Gastroesophageal sphincter (tissue), 4 donors: ENCODE measurements at regions not wholly inside any gene's neighbourhood (a gene's known extent, or its start where the extent isn't known, plus 50 kb on each side); places are given as distances from the start of the nearest gene placed in this dataset.

Source experiments
- ATAC-seq: fragments of 150-250 bp; one replicate; pipeline ENCODE4 v1.9.1; 2016; ENCODE audit warnings: mild to moderate bottlenecking, moderate library complexity
- H3K27ac ChIP-seq, 4 donors: fragments of 200-600 bp; sonication (generic) in 3 of 4; 1 replicate in 3 of 4; 2 replicates in 1 of 4; pipeline ENCODE4 v1.5.1; 2016 to 2019
- H3K27me3 ChIP-seq: fragments of 200-600 bp; sonication (generic); one replicate; pipeline ENCODE4 v1.5.1; 2019
- H3K36me3 ChIP-seq, 2 donors: fragments of 200-600 bp; sonication (generic); one replicate each; pipeline ENCODE4 v1.5.1; 2019; ENCODE audit warnings: control low read depth in 1 of 2
- H3K4me1 ChIP-seq, 3 donors: fragments of 200-600 bp; sonication (generic); 1 replicate in 2 of 3; 2 replicates in 1 of 3; pipeline ENCODE4 v1.5.1; 2016 to 2019; ENCODE audit warnings: control low read depth in 2 of 3
- H3K4me3 ChIP-seq, 2 donors: fragments of 200-600 bp; sonication (generic); one replicate each; pipeline ENCODE4 v1.5.1; 2019; ENCODE audit warnings: mild to moderate bottlenecking in 1 of 2, moderate library complexity in 1 of 2
- H3K9me3 ChIP-seq, 3 donors: fragments of 200-600 bp; sonication (generic); one replicate each; pipeline ENCODE4 v1.5.1; 2017 to 2019; ENCODE audit warnings: control low read depth in 2 of 3
- EP300 ChIP-seq: sonication (generic); formaldehyde crosslinking; IDR thresholded peaks from one replicate; pipeline ENCODE4 v1.6.1; 2017; ENCODE audit warnings: antibody characterized with exemption, mild to moderate bottlenecking
- POLR2A ChIP-seq, 2 donors: fragments of 450-650 bp; IDR thresholded peaks; one replicate each; pipeline ENCODE4 v1.6.1; 2017; ENCODE audit warnings: antibody characterized with exemption in 2 of 2, mild to moderate bottlenecking in 2 of 2, moderate library complexity in 1 of 2
- POLR2AphosphoS5 ChIP-seq: sonication (generic); formaldehyde crosslinking; IDR thresholded peaks from one replicate; pipeline ENCODE4 v1.6.1; 2017; ENCODE audit warnings: antibody characterized with exemption
- WGBS, 2 donors: methylation state at CpG; one replicate each; pipeline ENCODE4 v1.1.5; 2018; ENCODE audit warnings: low coverage in 1 of 2; 5-methylcytosine and 5-hydroxymethylcytosine counted together
- TF ChIP-seq, protein P1 (sequence below), 4 experiments: fragments of 200-600 bp in 2 of 4; fragments of 450-650 bp in 2 of 4; sonication (generic) in 1 of 4; IDR thresholded peaks; one replicate each; pipeline ENCODE4 v1.5.1; 2017 to 2019; ENCODE audit warnings: antibody characterized with exemption in 4 of 4, mild to moderate bottlenecking in 2 of 4, moderate library complexity in 2 of 4

DNA sequence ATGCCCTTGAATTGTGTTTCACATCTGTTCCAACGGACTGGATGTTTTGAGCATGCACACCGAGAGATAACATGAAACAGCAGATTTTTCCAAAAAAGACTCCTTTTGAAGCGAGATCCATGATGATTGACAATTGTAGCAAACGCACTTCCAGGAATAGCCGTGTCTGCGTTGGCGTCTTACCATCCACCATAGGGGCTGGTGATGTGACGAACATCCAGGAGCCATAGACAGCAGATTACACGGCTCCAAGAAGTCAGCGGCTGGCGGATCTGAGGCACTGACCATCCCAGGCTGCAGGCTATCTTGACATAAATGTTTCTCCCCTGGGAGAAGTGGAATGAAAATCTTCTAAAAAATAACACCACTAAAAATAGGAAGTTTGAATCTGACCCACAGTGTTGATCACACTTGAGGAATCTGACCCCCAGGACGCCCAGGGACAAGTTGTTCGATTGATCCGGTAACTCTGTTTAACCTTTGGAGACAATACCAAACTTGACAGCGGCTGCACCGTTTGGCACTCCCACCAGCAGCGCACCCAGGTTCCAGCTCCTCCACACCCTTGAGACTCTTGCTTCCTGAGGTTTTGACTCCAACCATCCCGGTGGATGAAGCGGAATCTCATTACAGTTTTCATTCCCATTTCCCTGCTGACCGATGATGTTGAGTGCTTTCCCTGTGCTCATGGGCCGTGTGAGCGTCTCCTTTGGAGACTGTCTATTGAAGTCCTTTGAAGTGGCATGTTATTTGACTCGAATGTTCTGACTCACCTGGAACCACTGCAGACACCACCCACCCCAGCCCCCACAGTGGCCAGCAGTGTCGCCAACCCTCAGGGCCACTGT lies 140.0 kb upstream of the GPC1 start:
- Histone ChIP-seq H3K27me3 (no peaks in the 10 kb centered on the region), H3K27ac (no peak overlapping the region), H3K4me1 (no peaks in the 10 kb centered on the region), H3K36me3 (no peaks in the 10 kb centered on the region), H3K9me3 (no peaks in the 10 kb centered on the region), H3K4me3 (no peak overlapping the region)
- TF ChIP-seq, protein P1, sequence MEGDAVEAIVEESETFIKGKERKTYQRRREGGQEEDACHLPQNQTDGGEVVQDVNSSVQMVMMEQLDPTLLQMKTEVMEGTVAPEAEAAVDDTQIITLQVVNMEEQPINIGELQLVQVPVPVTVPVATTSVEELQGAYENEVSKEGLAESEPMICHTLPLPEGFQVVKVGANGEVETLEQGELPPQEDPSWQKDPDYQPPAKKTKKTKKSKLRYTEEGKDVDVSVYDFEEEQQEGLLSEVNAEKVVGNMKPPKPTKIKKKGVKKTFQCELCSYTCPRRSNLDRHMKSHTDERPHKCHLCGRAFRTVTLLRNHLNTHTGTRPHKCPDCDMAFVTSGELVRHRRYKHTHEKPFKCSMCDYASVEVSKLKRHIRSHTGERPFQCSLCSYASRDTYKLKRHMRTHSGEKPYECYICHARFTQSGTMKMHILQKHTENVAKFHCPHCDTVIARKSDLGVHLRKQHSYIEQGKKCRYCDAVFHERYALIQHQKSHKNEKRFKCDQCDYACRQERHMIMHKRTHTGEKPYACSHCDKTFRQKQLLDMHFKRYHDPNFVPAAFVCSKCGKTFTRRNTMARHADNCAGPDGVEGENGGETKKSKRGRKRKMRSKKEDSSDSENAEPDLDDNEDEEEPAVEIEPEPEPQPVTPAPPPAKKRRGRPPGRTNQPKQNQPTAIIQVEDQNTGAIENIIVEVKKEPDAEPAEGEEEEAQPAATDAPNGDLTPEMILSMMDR (IDR thresholded peaks at IDR 0.05) = no peak
- no peak for TF ChIP-seq EP300
- TF ChIP-seq POLR2AphosphoS5 = no peak
- 89 to 90% methylated on average over 9 to 21 of the region's 24 CpGs for WGBS, 2 donors
- no peak for ATAC-seq

DNA sequence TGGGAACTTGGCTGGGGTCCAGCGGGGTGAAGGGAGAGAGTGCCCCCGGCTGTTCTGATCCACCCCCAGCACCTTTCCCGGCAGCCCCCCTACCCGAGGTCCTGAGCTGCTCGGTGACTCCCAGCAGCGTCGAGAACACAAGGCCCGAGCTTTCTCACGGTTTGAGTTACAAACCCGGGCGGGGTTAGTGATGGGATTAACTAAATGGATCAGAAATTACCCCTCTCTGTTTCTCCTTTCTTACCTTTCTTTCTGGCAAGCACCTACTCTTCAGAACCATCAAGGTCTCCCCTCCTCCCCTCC lies 139.4 kb upstream of the GPC1 start:
- no peaks in the 10 kb centered on the region for H3K9me3 ChIP-seq
- TF ChIP-seq, protein P1 (IDR thresholded peaks at IDR 0.05) = no peak
- TF ChIP-seq POLR2AphosphoS5 (no peak), EP300 (no peak), POLR2A (IDR thresholded peaks at IDR 0.05) (no peak)
- 92% methylated on average over 2 to 6 of the region's 11 CpGs for WGBS, 2 donors
- H3K4me3 ChIP-seq = no peak overlapping the region
- H3K36me3 ChIP-seq = no peaks in the 10 kb centered on the region
- no peaks in the 10 kb centered on the region for H3K27me3 ChIP-seq
- no peaks in the 10 kb centered on the region for H3K4me1 ChIP-seq
- no peak overlapping the region for H3K27ac ChIP-seq
- no peak for ATAC-seq

DNA sequence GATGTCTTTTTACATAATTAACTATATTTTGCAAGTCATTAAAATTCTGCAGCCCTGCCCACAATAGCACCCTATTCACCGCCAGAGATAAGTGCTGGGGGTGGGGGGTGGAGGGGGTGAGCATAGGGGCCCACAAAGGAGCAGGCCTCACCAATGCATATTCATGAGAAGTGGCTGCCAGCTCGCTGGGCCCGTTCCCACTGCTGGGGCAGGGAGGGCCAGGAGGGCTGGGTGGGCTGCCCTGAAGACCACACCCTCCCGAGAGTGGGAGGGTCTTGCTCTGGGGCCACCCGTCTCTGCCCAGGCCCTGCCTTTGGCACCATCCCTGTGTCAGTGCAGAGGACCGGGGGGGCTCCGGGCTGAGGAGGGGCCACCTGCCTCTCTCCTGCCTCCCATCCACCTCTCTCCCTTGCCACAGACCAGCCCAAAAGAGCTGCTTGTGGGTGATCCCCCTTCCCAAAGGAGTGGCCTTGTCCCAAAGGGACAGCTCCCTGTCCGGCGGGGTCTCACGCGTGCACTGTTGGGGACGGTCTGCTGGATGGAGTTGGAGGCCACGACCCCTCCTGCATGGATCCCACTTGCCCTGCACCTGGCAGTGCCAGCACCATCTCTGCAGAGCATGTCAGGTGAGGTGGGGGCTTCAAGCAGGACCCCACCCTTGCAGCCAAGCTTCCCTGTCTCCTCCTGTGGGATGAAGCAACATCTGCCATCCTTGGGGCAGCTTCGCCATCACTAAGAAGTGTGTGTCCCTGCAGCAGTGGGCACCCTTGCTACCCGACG lies 138.8 kb upstream of the GPC1 start:
- 89% methylated on average over 3 of the region's 16 CpGs; no CpG with 5 or more reads in 1 of the 2 donors for WGBS, 2 donors
- ATAC-seq = no peak
- H3K9me3 ChIP-seq = no peaks in the 10 kb centered on the region
- H3K27me3 ChIP-seq = no peaks in the 10 kb centered on the region
- no peak overlapping the region for H3K4me3 ChIP-seq
- no peaks in the 10 kb centered on the region for H3K4me1 ChIP-seq
- no peak overlapping the region for H3K27ac ChIP-seq
- TF ChIP-seq, protein P1 (IDR thresholded peaks at IDR 0.05) = no peak
- TF ChIP-seq POLR2A (IDR thresholded peaks at IDR 0.05) (no peak), POLR2AphosphoS5 (no peak), EP300 (no peak)
- no peaks in the 10 kb centered on the region for H3K36me3 ChIP-seq

DNA sequence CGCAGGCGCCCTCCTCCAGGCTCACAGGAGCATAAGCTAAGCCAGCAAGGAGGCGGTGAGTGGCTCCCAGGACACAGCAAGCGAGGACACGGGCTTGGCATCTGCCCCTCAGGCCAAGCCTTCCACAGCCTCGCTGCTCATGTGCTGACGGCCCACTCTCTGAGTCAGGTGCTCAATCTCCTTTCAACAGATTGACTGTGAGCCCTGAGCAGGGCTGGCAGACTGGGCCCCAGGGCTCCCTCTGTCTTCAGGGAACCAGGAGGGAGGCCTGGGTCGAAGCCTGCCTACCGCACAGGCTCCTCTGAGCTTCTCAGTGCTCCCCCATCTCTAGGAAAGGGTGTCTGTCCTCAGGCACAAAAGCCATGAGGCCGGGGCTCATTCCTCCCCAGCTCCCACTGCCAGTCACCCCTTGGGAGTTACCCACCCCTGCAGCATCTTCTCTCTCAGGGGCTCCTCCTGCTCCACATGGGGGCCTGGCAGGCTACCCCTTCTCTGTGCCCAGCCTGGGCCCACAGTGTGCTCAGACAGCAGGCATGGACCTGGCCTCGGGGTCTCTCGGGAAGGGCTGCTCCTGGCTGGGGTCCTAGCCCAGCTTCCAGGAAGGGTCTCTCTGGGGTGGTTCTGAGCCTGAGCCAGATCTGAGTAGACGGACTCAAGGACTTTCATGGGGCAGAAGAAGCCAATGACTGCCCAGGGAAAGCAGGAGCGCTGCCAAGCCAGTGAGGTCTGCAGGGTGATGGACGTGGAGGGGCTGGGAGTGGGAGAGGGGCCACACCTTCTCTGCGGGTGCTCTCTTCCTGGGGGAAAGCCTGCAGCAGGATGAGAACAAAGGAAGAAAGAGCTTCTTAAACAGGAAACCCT lies 138.0 kb upstream of the GPC1 start:
- H3K4me1 ChIP-seq = no peaks in the 10 kb centered on the region
- H3K27ac ChIP-seq = no peak overlapping the region
- no peaks in the 10 kb centered on the region for H3K9me3 ChIP-seq
- 0% methylated on average over 1 of the region's 16 CpGs; no CpG with 5 or more reads in 1 of the 2 donors for WGBS, 2 donors
- no peaks in the 10 kb centered on the region for H3K36me3 ChIP-seq
- ATAC-seq = no peak
- H3K27me3 ChIP-seq = no peaks in the 10 kb centered on the region
- H3K4me3 ChIP-seq = no peak overlapping the region
- TF ChIP-seq, protein P1 (IDR thresholded peaks at IDR 0.05) = no peak
- TF ChIP-seq EP300 = no peak
- no peak for TF ChIP-seq POLR2AphosphoS5
- TF ChIP-seq POLR2A (IDR thresholded peaks at IDR 0.05) = no peak
